Caki2 (cell line): ENCODE measurements at regions not wholly inside any gene's neighbourhood (a gene's known extent, or its start where the extent isn't known, plus 50 kb on each side); places are given as distances from the start of the nearest gene placed in this dataset.
A peak's percentile ranks its signal among the peaks of the same experiment; 100 is the strongest.

ENCODE experiments used
- DNase-seq: peaks from one replicate; pipeline ENCODE4 v3.0.0-alpha.2; 2015; ENCODE audit warnings: low read depth
- in situ Hi-C: cut with HindIII; loops from 2 replicates; pipeline ENCODE4 v1.10.0; 2016; ENCODE audit warnings: low sequenced_read_pairs, low pct_unique_long_range_greater_than_20kb, mixed read lengths

- no peak for DNase-seq
- in situ Hi-C loops: no loop called here
Observed at GRCh38 chr17:70769956-70770355, 600.6 kb downstream of the KCNJ2 start.

GRCh38 chr17:70771804-70772386 lies 602.6 kb downstream of the KCNJ2 start:
- DNase-seq: no peak
- in situ Hi-C loops: no loop called here

- in situ Hi-C loops: no loop called here
- DNase-seq: peak; percentile 86
Observed at GRCh38 chr17:70772761-70773160, 603.4 kb downstream of the KCNJ2 start.

GRCh38 chr17:70773258-70773657 lies 603.9 kb downstream of the KCNJ2 start:
- in situ Hi-C loops: no loop called here
- no peak for DNase-seq

- DNase-seq: no peak
- in situ Hi-C loops: no loop called here
Observed at GRCh38 chr17:70774339-70775117, 605.2 kb downstream of the KCNJ2 start.

GRCh38 chr17:70775679-70776078 lies 606.3 kb downstream of the KCNJ2 start:
- in situ Hi-C loops: no loop called here
- no peak for DNase-seq

- in situ Hi-C loops: no loop called here
- no peak for DNase-seq
Observed at GRCh38 chr17:70776441-70776840, 607.1 kb downstream of the KCNJ2 start.

- DNase-seq: no peak
- in situ Hi-C loops: no loop called here
Observed at GRCh38 chr17:70780031-70780430, 610.7 kb downstream of the KCNJ2 start.

GRCh38 chr17:70786081-70786480 lies 616.7 kb downstream of the KCNJ2 start:
- no peak for DNase-seq
- in situ Hi-C loops: no loop called here

- in situ Hi-C loops: no loop called here
- peak; percentile 88 for DNase-seq
Observed at GRCh38 chr17:70787721-70788300, 618.5 kb downstream of the KCNJ2 start.

- in situ Hi-C loops: no loop called here
- DNase-seq: no peak
Observed at GRCh38 chr17:70791748-70792443, 622.6 kb downstream of the KCNJ2 start.

- DNase-seq: no peak
- in situ Hi-C loops: no loop called here
Observed at GRCh38 chr17:70794738-70795137, 625.4 kb downstream of the KCNJ2 start.

GRCh38 chr17:70795620-70796019 lies 626.3 kb downstream of the KCNJ2 start:
- in situ Hi-C loops: no loop called here
- DNase-seq: no peak

GRCh38 chr17:70796757-70797156 lies 627.4 kb downstream of the KCNJ2 start:
- in situ Hi-C loops: no loop called here

GRCh38 chr17:70797166-70797565 lies 627.8 kb downstream of the KCNJ2 start:
- in situ Hi-C loops: no loop called here
- no peak for DNase-seq

More at GRCh38 chr17:70796757-70797156, 627.4 kb downstream of the KCNJ2 start:
- DNase-seq: no peak

GRCh38 chr17:70804161-70804560 lies 634.8 kb downstream of the KCNJ2 start:
- in situ Hi-C loops: no loop called here
- no peak for DNase-seq

GRCh38 chr17:70808596-70808995 lies 639.3 kb downstream of the KCNJ2 start:
- in situ Hi-C loops: no loop called here
- no peak for DNase-seq

GRCh38 chr17:70810609-70811008 lies 641.3 kb downstream of the KCNJ2 start:
- DNase-seq: no peak
- in situ Hi-C loops: no loop called here

- no peak for DNase-seq
- in situ Hi-C loops: no loop called here
Observed at GRCh38 chr17:70813355-70813930, 644.1 kb downstream of the KCNJ2 start.
